Mucosa of descending colon (tissue), 3 donors: ENCODE measurements at regions not wholly inside any gene's neighbourhood (a gene's known extent, or its start where the extent isn't known, plus 50 kb on each side); places are given as distances from the start of the nearest gene placed in this dataset.

ENCODE experiments used
- ATAC-seq: fragments of 200-7000 bp; cut with Tn5 transposase; one replicate; pipeline ENCODE4 v1.9.1; 2020; ENCODE audit warnings: mild to moderate bottlenecking, moderate library complexity
- DNase-seq, 3 donors: peaks; one replicate each; pipeline ENCODE4 v3.0.0-alpha.2; 2020
- H3K36me3 ChIP-seq: fragments of 200-600 bp; one replicate; pipeline ENCODE4 v1.8.0; 2021; ENCODE audit warnings: low read depth, mild to moderate bottlenecking
- H3K4me1 ChIP-seq: fragments of 200-600 bp; one replicate; pipeline ENCODE4 v1.8.0; 2021; ENCODE audit warnings: low read depth, mild to moderate bottlenecking
- H3K4me3 ChIP-seq: fragments of 200-600 bp; one replicate; pipeline ENCODE4 v1.8.0; 2021; ENCODE audit warnings: mild to moderate bottlenecking
- H3K9me3 ChIP-seq: fragments of 200-600 bp; one replicate; pipeline ENCODE4 v1.8.0; 2021; ENCODE audit warnings: mild to moderate bottlenecking
- CTCF ChIP-seq: fragments of 200-600 bp; IDR thresholded peaks from one replicate; pipeline ENCODE4 v1.8.0; 2022; ENCODE audit warnings: antibody characterized with exemption, mild to moderate bottlenecking
- intact Hi-C, 2 donors: fragments of 100-400 bp; cut with DNase I in 1 of 2; cut with micrococcal nuclease in 1 of 2; formaldehyde crosslinking; loops; one replicate each; pipeline versions ENCODE4 v1.11.0 to v1.11.1; 2022; cut with DNase I, micrococcal nuclease
- donor health status: DM: no; HTN: no; CAD: no; lungs with moderate emphysema.
- donor health status: DM: no; HTN: no; CAD: no.
- donor health status: DM: no; HTN: yes; CAD: no.

DNA sequence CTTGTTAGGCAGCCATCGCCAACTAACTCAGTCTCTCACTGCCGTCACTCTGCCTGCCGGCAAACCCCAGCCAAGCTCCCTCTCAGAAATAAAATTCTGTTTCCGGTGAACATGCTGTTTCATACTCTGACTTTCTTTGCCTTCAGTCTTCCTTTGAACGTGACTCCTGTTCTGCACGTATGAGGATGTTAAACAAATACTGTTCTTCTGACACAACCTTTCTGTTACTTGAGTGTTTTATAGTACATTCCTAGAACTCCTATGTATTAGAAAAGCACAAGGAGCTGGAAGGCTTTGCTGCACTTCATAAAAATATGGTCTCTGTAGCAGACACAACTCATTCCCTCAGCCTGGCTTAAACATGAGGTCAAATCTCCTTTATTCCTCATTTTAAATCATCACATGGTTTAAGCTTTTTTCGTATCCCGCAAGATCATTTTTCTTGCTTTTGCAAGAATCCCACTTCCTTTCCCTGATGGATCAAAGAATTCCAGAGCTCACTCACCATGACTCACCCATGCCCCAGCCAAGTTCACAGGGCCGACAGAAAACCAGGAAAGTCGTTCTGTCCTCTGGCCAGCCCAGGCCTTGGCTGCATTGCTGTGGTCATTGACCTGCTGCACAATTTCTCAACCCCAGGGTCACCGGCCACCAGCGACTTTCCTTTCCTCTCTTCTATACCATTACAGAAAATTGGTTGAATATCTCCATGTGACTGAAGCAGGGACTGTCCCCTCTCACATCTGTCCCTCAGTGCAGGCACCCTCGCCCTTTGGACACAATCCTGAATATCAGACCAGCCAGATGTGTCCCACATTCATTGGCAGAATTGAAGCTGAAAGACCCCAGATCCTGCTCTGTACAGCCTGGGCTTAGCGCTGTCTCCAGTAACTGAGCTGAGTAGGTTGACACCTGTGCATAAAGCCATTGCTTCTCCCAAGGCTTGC, 183.1 kb upstream of the ARL4C start:
- Histone ChIP-seq H3K9me3 (no peaks in the 10 kb centered on the region), H3K4me1 (no peaks in the 10 kb centered on the region), H3K36me3 (no peaks in the 10 kb centered on the region), H3K4me3 (no peak overlapping the region)
- intact Hi-C loops: no loop called here
- DNase-seq (peak; percentile 23 to 65 (median 34)), ATAC-seq (peak; percentile 59)
- TF ChIP-seq CTCF: no peak

DNA sequence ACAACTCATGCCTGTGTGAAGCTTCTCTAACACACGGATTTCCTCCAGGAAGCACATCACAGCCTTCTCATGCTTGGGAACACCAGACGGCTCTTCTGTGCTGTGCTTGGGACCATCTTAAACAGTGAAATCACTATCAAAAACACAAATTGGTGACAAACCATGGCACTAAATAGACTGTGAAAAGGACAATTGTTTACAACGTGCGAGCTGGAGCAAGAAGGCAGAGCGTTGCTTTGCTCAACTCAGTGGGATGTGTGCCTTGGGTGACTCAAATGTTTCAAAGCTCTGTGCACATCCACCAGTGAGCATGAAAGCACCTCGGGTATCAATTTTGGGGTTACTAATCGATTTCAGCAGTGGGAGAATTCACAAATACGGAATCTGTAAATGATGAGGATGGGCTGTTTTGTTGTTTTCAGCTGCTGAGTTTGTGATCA, 182.4 kb upstream of the ARL4C start:
- no peaks in the 10 kb centered on the region for H3K36me3 ChIP-seq

GRCh38 chr2:234678711-234679110, 181.8 kb upstream of the ARL4C start:
- no peaks in the 10 kb centered on the region for H3K9me3 ChIP-seq
- H3K36me3 ChIP-seq: no peaks in the 10 kb centered on the region
- TF ChIP-seq CTCF: no peak
- DNase-seq (no peak), ATAC-seq (no peak)
- no peaks in the 10 kb centered on the region for H3K4me1 ChIP-seq
- H3K4me3 ChIP-seq: no peak overlapping the region
- intact Hi-C loops: no loop called here

More for the DNA sequence above, 182.4 kb upstream of the ARL4C start:
- Histone ChIP-seq H3K4me3 (no peak overlapping the region), H3K9me3 (no peaks in the 10 kb centered on the region), H3K4me1 (no peaks in the 10 kb centered on the region)
- TF ChIP-seq CTCF: no peak
- ATAC-seq: no peak
- intact Hi-C loops: no loop called here
- no peak for DNase-seq

GRCh38 chr2:234677758-234678538, 181.1 kb upstream of the ARL4C start:
- intact Hi-C loops: no loop called here
- Histone ChIP-seq H3K4me3 (no peak overlapping the region), H3K4me1 (no peaks in the 10 kb centered on the region), H3K36me3 (no peaks in the 10 kb centered on the region), H3K9me3 (no peaks in the 10 kb centered on the region)
- DNase-seq (no peak), ATAC-seq (no peak)
- TF ChIP-seq CTCF: no peak

GRCh38 chr2:234676783-234677450, 180.0 kb upstream of the ARL4C start:
- Histone ChIP-seq H3K9me3 (no peaks in the 10 kb centered on the region), H3K4me1 (no peaks in the 10 kb centered on the region), H3K36me3 (no peaks in the 10 kb centered on the region), H3K4me3 (no peak overlapping the region)
- intact Hi-C loops: no loop called here
- no peak for TF ChIP-seq CTCF
- no peak for DNase-seq
- no peak for ATAC-seq
